ENCODE measurements at regions not wholly inside any gene's neighbourhood (a gene's known extent, or its start where the extent isn't known, plus 50 kb on each side); places are given as distances from the start of the nearest gene placed in this dataset.

- DNase-seq = no peak
These were observed 305.1 kb upstream of the RGMB start for GRCh38 chr5:98468188-98468869.

GRCh38 chr5:98470747-98471146 lies 302.7 kb upstream of the RGMB start:
- no peak for DNase-seq

DNA sequence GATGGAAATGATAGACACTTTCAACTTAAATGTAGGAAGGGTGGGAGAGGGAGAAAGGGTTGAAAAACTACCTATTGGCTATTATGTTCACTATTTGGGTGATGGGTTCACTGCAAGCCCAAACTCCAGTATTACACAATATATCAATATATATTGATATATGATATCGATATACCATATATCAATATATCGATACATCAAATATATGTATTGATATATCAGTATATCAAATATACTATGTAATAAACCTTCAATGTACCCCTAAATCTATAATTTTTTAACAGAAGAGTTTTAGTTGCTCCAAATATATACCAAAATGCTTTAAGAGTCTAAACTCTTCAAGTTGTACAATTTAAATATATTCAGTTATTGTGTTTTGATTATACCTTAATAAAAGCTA lies 302.0 kb upstream of the RGMB start:
- no peak for DNase-seq

DNA sequence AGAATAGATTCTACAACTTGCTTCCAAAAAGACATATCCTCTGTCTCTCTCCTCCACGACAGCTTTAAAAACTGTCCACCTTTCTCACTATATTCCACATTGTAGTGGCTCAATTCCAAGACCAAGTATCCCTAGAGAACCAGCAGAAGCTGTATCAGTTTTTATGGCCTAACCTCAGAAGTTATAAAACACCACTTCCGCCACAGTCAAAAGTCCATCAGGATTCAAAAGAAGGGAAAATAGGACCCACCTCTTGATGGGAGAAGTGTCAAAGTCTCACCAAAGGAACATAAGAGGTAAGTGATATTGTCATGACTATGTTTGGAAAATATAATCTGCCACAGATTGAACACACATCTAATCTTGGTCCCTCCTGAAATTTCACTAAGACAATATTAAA lies 299.2 kb upstream of the RGMB start:
- DNase-seq = no peak

DNA sequence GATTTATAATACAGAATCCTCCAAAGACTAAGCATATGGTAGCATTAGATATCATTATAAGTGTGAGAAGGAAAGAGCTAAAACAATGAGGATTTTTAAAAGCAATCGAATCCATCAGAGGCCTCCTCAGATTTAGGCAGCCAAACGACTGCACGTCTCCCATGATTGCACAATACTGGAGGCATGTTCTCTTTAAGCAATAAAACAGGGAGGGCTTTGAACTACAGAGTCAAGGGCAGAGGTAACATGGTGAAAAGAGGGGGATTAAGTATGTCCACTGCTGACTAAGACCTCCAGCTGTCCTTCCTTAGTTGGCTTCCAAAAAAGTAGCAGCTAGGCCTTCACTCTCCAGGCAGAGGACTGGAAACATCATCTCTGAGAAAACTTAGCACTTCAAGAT lies 298.7 kb upstream of the RGMB start:
- no peak for DNase-seq

DNA sequence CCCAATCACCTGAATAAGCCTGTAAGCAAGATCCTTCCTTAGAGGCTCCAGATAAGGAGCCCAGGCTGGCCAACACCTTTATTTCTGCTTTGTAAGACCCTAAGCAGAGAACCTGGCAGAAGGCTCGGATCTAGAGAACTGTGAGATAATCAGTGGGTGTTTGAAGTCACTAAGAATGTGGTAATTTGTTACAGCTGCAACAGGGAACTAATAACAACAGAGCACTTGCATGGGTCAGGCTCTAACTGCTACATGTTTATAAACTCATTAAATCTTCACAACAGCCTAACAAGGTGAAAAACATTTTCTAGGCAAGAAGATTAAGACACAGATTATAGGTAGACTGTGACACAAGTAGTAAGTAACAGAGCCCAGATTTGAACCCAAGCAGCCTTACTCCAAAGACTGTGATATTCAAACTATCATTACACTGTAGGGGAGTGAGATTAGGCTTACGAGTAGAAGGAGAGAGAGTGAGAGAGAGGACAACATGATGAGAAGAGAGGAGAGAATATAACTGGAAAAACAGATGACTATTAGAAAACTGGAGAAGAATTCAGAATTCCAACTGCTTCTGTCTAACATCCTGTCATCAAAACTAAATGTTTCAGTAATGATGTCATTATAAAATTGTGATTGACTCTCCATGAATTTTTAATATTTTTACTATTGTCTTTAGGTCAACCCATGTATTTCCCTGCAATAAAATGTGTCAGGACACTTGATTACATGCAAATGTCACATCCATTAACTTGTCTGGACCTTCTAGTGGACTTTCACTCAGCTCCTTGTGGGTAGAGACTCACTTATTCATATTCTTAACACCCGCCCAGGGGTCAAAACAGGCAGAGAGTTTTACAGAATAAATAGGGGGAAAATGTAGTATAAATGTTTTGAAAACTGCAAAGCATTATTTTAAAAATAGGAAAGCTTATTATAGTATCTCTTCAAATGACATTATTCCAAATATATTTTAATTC lies 290.9 kb upstream of the RGMB start:
- no peak for DNase-seq

DNA sequence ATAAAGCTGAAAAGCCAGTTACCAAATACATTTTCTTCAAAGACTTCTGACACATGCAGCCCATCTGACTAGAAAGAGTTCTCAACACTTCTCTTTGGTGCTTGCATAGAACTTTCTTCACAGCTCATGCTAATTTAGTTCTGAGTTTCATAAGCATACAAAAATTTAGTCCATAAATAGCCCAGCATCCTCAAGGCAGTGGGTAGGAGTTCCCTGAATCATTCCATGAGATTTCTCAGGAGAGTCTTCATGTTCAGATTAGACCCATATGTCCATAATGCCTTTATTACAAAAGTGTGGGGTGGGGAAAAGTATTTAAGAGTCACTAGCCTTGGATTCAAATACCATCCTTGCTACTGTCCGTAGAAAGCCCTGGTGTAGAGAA lies 290.2 kb upstream of the RGMB start:
- DNase-seq = no peak

DNA sequence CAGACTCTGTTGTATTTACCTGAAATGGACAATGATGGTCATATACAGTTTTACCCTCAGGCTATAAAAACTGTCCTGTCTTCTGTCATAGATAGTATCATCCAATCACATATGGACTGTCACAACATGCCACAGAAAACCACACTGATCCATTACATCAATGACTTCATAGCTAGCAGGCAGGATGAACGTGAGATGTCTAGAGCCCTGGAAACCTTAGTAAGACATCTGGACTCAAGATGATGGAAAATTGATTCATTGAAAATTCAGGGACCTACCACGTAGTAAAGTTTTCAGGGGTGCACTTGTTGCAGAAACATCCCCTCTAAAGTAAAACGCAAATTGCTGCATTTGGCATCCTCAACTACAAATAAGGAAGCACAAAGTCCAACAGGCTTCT lies 284.4 kb upstream of the RGMB start:
- no peak for DNase-seq

- no peak for DNase-seq
These were observed 283.1 kb upstream of the RGMB start for GRCh38 chr5:98490348-98490747.

DNA sequence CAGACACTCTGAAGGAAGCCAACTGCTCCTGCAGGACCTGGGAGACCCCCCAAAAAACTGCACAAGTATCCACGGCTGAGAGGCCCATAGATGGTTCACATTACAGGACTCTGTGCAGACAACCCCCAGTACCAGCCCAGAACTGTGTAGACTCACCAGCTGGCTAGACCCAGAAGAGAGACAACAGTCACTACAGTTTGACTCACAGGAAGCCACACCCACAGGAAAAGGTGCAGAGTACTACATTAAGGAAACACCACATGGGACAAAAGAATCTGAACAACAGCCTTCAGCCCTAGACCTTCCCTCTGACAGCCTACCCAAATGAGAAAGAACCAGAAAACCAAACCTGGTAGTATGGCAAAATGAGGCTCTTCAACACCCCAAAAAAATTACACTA lies 281.2 kb upstream of the RGMB start:
- no peak for DNase-seq

DNA sequence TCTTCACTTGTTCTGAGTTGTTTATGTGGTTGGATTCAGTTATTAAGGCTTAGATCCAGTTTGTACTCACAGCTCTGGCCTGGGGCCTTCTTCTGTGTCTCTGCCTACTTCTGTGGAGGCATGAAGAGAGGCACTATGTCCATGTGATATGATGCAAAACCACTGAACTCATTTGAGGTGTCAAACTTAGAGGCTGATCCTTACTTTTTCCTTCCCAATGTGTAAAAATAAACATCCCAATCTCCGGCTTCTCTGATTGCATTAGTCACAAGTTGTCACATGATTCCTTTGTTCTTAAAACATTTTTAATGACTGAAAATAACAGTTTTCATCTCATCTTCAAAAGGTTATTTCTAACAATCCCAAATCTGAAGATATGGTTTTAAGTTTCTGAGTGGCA lies 276.0 kb upstream of the RGMB start:
- DNase-seq = no peak

DNA sequence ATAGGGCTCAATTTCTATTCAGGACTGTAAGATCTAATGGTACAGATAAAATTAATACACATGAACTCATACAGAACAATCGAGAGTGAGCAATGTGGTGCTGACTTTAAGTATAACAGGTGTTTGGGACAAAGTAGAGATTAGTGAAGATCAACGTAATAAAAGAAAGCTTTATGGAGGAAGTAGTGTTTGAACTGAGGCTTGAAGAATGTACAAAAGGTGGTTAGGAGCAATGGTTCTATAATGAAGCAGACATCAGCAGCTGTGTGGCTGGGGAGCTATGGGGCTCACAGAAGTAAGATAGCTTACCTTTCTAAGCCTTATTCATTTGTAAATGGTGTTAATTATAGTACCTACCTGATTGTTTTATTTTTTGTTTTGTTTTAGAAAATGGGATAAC lies 275.4 kb upstream of the RGMB start:
- DNase-seq = no peak

GRCh38 chr5:98499892-98500291 lies 273.6 kb upstream of the RGMB start:
- DNase-seq = no peak

DNA sequence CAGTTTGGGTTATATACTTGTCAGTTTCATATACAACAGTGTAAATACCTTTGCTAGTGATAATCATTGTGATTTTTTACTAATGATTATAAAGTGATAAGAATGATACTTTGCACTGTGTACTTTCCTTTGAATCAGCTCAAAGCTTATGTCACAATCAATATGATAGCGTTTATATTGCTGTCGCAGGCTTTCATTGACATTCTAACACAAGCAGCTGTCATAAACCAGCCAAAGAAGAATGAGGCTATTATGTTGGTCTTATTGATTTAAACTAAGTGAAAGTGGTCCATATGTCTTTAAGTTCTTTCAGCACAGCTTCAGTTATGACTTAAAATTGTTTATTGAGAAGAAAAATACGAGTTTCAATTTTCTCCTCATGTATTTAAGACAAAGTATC lies 272.7 kb upstream of the RGMB start:
- no peak for DNase-seq

DNA sequence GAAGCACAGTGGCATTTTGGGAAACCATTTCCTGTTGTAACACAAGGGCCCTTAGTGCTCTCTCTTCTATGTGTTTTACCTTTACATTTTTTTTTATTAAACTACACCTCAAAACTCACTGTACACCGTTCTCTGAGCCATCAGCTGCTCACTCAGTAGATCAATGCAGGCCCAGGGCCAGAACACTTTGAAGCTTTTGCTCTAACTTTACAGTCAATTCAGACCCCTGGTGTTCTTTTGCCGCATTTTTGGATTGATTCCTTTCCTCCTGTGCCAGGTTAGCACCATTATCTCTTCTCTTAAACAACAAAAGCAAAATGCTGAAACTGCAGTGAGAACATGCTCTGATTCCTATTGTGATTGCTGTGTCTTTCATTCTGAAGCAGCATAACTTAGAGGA lies 269.8 kb upstream of the RGMB start:
- DNase-seq = no peak

- DNase-seq = no peak
These were observed 269.0 kb upstream of the RGMB start for GRCh38 chr5:98504505-98504904.

DNA sequence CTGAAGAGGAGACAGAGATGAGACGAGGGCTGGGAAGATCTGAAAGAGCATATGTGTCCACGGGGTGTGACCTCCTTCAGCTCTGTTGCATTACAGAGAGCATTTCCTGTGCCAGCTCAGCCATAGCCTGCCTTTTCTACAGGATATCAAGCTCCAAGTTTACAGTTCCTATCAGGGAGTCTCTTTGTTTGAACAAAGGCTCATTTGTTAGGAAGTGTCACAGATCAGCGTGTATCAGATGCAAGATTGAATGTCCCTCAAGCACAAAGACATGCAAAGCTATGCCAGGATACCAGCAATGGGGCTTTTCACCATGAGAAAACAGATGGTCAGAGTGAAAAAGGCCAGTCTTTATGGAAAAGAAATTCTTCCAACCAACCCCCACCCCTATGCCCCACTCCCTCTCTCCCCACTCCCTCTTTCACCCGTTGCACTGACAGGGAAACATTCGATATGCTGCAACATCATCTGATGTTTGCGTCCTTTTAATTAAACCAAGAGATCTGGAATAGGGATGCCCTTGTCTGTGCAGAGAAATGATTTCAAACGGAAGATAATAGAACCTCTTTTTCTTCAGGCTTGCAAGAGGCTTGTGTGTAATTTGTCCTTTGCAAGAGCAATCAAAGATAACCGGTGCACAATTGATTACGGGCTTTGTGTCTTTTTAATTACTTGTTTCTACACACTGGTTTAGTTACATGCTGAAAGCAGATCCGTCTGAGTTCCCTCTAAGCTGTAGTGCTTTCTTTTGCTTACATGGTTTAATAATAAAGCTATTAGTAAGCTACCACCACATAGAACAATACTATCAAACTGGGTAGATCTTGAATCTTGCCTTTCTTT lies 263.1 kb upstream of the RGMB start:
- no peak for DNase-seq

- DNase-seq = no peak
These were observed 260.1 kb upstream of the RGMB start for GRCh38 chr5:98513380-98513779.

GRCh38 chr5:98514215-98514614 lies 259.2 kb upstream of the RGMB start:
- DNase-seq = no peak

DNA sequence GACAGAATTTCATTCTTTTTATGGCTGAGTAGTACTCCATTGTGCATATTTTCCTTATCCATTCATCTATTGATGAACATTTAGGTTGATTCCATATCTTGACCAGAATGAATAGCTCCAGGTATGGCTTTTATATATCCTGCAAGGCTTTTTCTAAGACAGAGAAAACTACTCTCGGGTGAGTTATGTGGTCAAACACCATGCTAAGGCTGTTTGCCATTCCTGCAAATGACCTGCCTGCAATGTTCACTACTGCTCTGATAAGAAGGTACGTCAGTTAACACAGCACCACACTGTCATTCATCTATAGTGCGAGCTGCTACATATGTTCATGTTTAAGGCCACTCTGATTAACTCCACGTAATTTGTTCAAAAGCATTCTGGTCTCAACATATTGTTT lies 256.8 kb upstream of the RGMB start:
- no peak for DNase-seq

DNA sequence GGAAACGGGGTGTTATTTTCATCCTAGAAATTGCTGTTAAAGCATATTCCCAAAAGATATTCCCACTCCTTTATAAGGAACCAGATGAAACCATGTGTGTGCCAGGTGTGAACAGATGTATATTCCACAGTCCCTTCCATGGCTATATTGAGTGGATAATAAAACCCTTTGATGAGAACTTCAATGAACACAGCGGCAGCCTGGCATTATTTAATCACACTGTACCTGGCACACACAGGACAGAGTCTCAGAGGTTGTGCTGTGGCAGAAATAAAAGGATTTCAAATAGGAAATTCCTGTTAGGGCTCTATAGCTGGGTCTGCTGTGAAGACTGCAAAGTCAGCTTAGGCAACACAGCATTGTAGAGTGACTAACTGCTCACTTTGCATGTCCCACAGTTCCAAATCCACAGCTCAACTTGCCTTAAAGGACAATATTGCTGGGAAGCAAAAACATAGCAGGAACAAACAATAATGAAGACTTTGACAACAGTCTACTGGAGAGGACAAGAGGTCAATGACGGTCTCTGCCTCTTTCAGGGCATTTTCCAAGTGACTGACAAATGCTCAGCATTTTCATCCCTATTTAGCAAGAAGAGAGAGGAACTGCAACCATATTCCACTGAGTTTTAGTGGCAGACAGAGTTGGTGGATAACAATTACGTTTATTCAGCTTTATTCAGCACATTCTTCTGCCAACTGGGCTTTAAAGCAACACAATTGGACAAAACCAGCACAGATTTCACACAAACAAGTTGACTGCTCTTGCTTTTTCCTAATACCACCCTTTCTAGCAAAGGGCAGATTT lies 255.7 kb upstream of the RGMB start:
- no peak for DNase-seq

GRCh38 chr5:98518754-98519153 lies 254.7 kb upstream of the RGMB start:
- DNase-seq = no peak

GRCh38 chr5:98519571-98519970 lies 253.9 kb upstream of the RGMB start:
- no peak for DNase-seq
